HepG2 (cell line): ENCODE measurements at regions not wholly inside any gene's neighbourhood (a gene's known extent, or its start where the extent isn't known, plus 50 kb on each side); places are given as distances from the start of the nearest gene placed in this dataset.

Experiments
- EHMT2 ChIP-seq: fragments of 200-600 bp; sonication (generic); IDR thresholded peaks from 2 replicates; pipeline ENCODE4 v1.7.0; 2017; ENCODE audit warnings: antibody characterized with exemption, low read depth, low read length, borderline replicate concordance
- PHF8 ChIP-seq: sonication (generic); formaldehyde crosslinking; IDR thresholded peaks from 2 replicates; pipeline ENCODE4 v1.5.0; 2020; ENCODE audit warnings: missing genetic modification reagents
- POLR2A ChIP-seq, 2 experiments: IDR thresholded peaks; 2 replicates each; pipeline ENCODE4 v1.6.1; 2011; ENCODE audit warnings: low read depth in 2 of 2, low read length in 2 of 2, mild to moderate bottlenecking in 1 of 2, moderate library complexity in 1 of 2; ENCODE audit not compliant: insufficient read depth in 1 of 2
- ZNF543 ChIP-seq: sonication (generic); formaldehyde crosslinking; IDR thresholded peaks from 2 replicates; pipeline ENCODE4 v1.4.0; 2020; ENCODE audit warnings: mild to moderate bottlenecking, missing genetic modification reagents

- TF ChIP-seq PHF8 (no peak), EHMT2 (no peak), ZNF543 (CRISPR knock-in tag) (no peak), POLR2A (IDR thresholded peaks at IDR 0.05; ENCODE audit: insufficient read depth in 1 of 2, low read depth in 2 of 2, low read length in 2 of 2) (no peak)
These were observed 487.9 kb downstream of the NPHP4 start for GRCh38 chr1:5504364-5504740.
